A549 (cell line): ENCODE measurements at regions not wholly inside any gene's neighbourhood (a gene's known extent, or its start where the extent isn't known, plus 50 kb on each side); places are given as distances from the start of the nearest gene placed in this dataset.
"Not testable (repeated sequence)": the region's sequence is repeated elsewhere in the genome, so short reads cannot be mapped to it uniquely, and the experiment has no call there.

Source experiments
- ATAC-seq, 2 experiments: fragments of 200-7000 bp in 1 of 2; fragments of >200 bp in 1 of 2; cut with Nextera tagmentation in 1 of 2; cut with Tn5 transposase in 1 of 2; 3 replicates each; pipeline versions ENCODE4 v1.8.0 to v1.9.1; 2018 to 2020; ENCODE audit warnings: mild to moderate bottlenecking in 1 of 2, moderate library complexity in 1 of 2
- CTCF ChIA-PET: fragments of 300-600 bp; sonication (Branson Sonifier 250); formaldehyde crosslinking; extraction: SDS; loops from one replicate; lab custom pipeline; 2021; ENCODE audit warnings: antibody characterized with exemption, inconsistent platforms; lab: Yijun Ruan, JAX
- POLR2A ChIA-PET: fragments of 350-600 bp; formaldehyde crosslinking; extraction: SDS; loops from one replicate; lab custom pipeline; 2021; ENCODE audit warnings: antibody characterized with exemption, inconsistent platforms; lab: Yijun Ruan, JAX
- DNase-seq, 2 experiments: peaks; one replicate each; pipeline versions ENCODE4 v3.0.0 to v3.0.0-alpha.2; 2011 to 2016; ENCODE audit warnings: low read depth in 1 of 2, low spot score in 1 of 2
- FAIRE-seq: peaks from 2 replicates; lab custom pipeline; 2011; peaks lifted over from hg19 to GRCh38; lab: Jason Lieb, UNC
- H3K27ac ChIP-seq, 2 experiments: fragments of >200 bp; sonication (Bioruptor Twin); formaldehyde crosslinking; 3 replicates each; pipeline ENCODE4 v1.5.1; 2016 to 2017
- H3K4me1 ChIP-seq: fragments of >200 bp; sonication (Bioruptor Twin); formaldehyde crosslinking; 3 replicates; pipeline ENCODE4 v1.6.1; 2016
- H3K4me2 ChIP-seq: fragments of >200 bp; sonication (Bioruptor Twin); formaldehyde crosslinking; 3 replicates; pipeline ENCODE4 v1.6.1; 2016
- H3K4me3 ChIP-seq: fragments of >200 bp; sonication (Bioruptor Twin); formaldehyde crosslinking; 3 replicates; pipeline ENCODE4 v1.5.1; 2016
- H3K9me3 ChIP-seq: fragments of >200 bp; sonication (Bioruptor Twin); formaldehyde crosslinking; 3 replicates; pipeline ENCODE4 v1.6.1; 2016
- ATOH8 ChIP-seq: fragments of 250-450 bp; sonication (Bioruptor Pico); IDR thresholded peaks from 2 replicates; pipeline ENCODE4 v1.5.0; 2020; ENCODE audit warnings: low read depth, mild to moderate bottlenecking, moderate library complexity
- BCL3 ChIP-seq: fragments of >200 bp; sonication (Bioruptor Twin); formaldehyde crosslinking; IDR thresholded peaks from 3 replicates; pipeline ENCODE4 v1.6.1; 2016
- CHD2 ChIP-seq: fragments of 150-350 bp; IDR thresholded peaks from 2 replicates; pipeline ENCODE4 v1.6.1; 2014; ENCODE audit warnings: low read length; ENCODE audit not compliant: partially characterized antibody
- ELK1 ChIP-seq: fragments of 150-350 bp; IDR thresholded peaks from 2 replicates; pipeline ENCODE4 v1.6.1; 2014; ENCODE audit warnings: low read depth, mild to moderate bottlenecking, low read length
- FOXS1 ChIP-seq: fragments of 250-450 bp; sonication (Bioruptor Pico); IDR thresholded peaks from 2 replicates; pipeline ENCODE4 v1.5.0; 2020; ENCODE audit warnings: mild to moderate bottlenecking, moderate library complexity
- HDAC2 ChIP-seq: fragments of 200-600 bp; sonication (generic); IDR thresholded peaks from 2 replicates; pipeline ENCODE4 v1.6.1; 2016
- HOXB13 ChIP-seq: fragments of 250-450 bp; sonication (Bioruptor Pico); IDR thresholded peaks from 2 replicates; pipeline ENCODE4 v1.5.0; 2020; ENCODE audit warnings: low read depth, mild to moderate bottlenecking, moderate library complexity
- MYC ChIP-seq: IDR thresholded peaks from 2 replicates; pipeline ENCODE4 v1.6.1; 2012; ENCODE audit warnings: mild to moderate bottlenecking, inconsistent platforms, low read length, improper control_type of control experiment, borderline replicate concordance
- NFE2L2 ChIP-seq: fragments of 150-350 bp; conservative IDR thresholded peaks from 2 replicates; pipeline ENCODE4 v1.6.1; 2014; ENCODE audit warnings: low read length
- NR3C1 ChIP-seq: fragments of >200 bp; sonication (Bioruptor Twin); formaldehyde crosslinking; IDR thresholded peaks from 3 replicates; pipeline ENCODE4 v1.6.1; 2017
- PBX3 ChIP-seq: IDR thresholded peaks from 2 replicates; pipeline ENCODE4 v1.6.1; 2012
- POLR2A ChIP-seq: IDR thresholded peaks from 2 replicates; pipeline ENCODE4 v1.6.1; 2012; ENCODE audit warnings: mild to moderate bottlenecking, low read length
- RAD21 ChIP-seq, 2 experiments: fragments of >200 bp in 1 of 2; sonication (Bioruptor Twin) in 1 of 2; formaldehyde crosslinking in 1 of 2; IDR thresholded peaks in 1 of 2; conservative IDR thresholded peaks in 1 of 2; 2 replicates in 1 of 2; 3 replicates in 1 of 2; pipeline ENCODE4 v1.6.1; 2012 to 2018; ENCODE audit warnings: inconsistent platforms in 1 of 2
- RARB ChIP-seq: fragments of 250-450 bp; sonication (Bioruptor Pico); IDR thresholded peaks from 2 replicates; pipeline ENCODE4 v1.8.0; 2021; ENCODE audit warnings: mild to moderate bottlenecking, moderate library complexity
- TFCP2L1 ChIP-seq: fragments of 250-450 bp; sonication (Bioruptor Pico); IDR thresholded peaks from 2 replicates; pipeline ENCODE4 v1.5.0; 2021; ENCODE audit warnings: mild to moderate bottlenecking
- WGBS: methylation state at CpG from one replicate; pipeline ENCODE4 v1.1.6; 2017; ENCODE audit errors: missing lambda C conversion rate; 5-methylcytosine and 5-hydroxymethylcytosine counted together

- H3K9me3 ChIP-seq = no peaks in the 10 kb centered on the region
- no peak for DNase-seq
- H3K4me1 ChIP-seq = no peaks in the 10 kb centered on the region
- no peak overlapping the region for H3K4me3 ChIP-seq
- no peak overlapping the region for H3K4me2 ChIP-seq
- TF ChIP-seq RARB (CRISPR knock-in tag) = no peak
- no peak for FAIRE-seq
- ATAC-seq = no peak
- ChIA-PET CTCF (no interaction called here), POLR2A (no interaction called here)
- 2% methylated on average over 2 of the region's 2 CpGs for WGBS
- no peak overlapping the region for H3K27ac ChIP-seq
These were observed 669.0 kb downstream of the RWDD3 start for GRCh38 chr1:95903060-95903459.

- H3K27ac ChIP-seq = no peak overlapping the region
- WGBS = 0% methylated on average over 1 of the region's 1 CpG
- H3K4me2 ChIP-seq = no peak overlapping the region
- DNase-seq = no peak
- H3K9me3 ChIP-seq = no peaks in the 10 kb centered on the region
- ATAC-seq = no peak
- CTCF ChIA-PET = no interaction called here
- no peaks in the 10 kb centered on the region for H3K4me1 ChIP-seq
- no peak for TF ChIP-seq NFE2L2
- TF ChIP-seq FOXS1 (CRISPR knock-in tag) = no peak
- no peak for TF ChIP-seq ELK1
- TF ChIP-seq HDAC2 = no peak
- TF ChIP-seq ATOH8 (CRISPR knock-in tag) = no peak
- no peak for TF ChIP-seq POLR2A
- TF ChIP-seq HOXB13 (CRISPR knock-in tag) = no peak
- no peak for TF ChIP-seq BCL3
- TF ChIP-seq NR3C1 = no peak
- no peak for TF ChIP-seq RAD21 (conservative IDR thresholded peaks at IDR 0.05 in 1 of 2, IDR thresholded peaks at IDR 0.05 in 1 of 2)
- TF ChIP-seq, all 56 proteins: peak for 0
- no peak overlapping the region for H3K4me3 ChIP-seq
- POLR2A ChIA-PET = no interaction called here
- no peak for FAIRE-seq
These were observed 671.9 kb downstream of the RWDD3 start for GRCh38 chr1:95905818-95906395.

GRCh38 chr1:95911739-95912138 is 677.7 kb downstream of the RWDD3 start:
- ATAC-seq, H3K27ac ChIP-seq, H3K4me3 ChIP-seq, H3K4me2 ChIP-seq, H3K4me1 ChIP-seq, CTCF ChIA-PET, FAIRE-seq, DNase-seq, H3K9me3 ChIP-seq, POLR2A ChIA-PET: not testable (repeated sequence)
- 0% methylated on average over 3 of the region's 3 CpGs for WGBS

- H3K27ac ChIP-seq = no peak overlapping the region
- CTCF ChIA-PET = no interaction called here
- WGBS = 3% methylated on average over 1 of the region's 1 CpG
- no peaks in the 10 kb centered on the region for H3K4me1 ChIP-seq
- no peak overlapping the region for H3K4me2 ChIP-seq
- no peak for ATAC-seq
- no peak for FAIRE-seq
- H3K4me3 ChIP-seq = no peak overlapping the region
- no peaks in the 10 kb centered on the region for H3K9me3 ChIP-seq
- TF ChIP-seq PBX3 = no peak
- TF ChIP-seq TFCP2L1 (CRISPR knock-in tag) = no peak
- peak in 1 of 2 experiments; percentile 14; a peak in 1 of 5 replicates for TF ChIP-seq RAD21 (conservative IDR thresholded peaks at IDR 0.05 in 1 of 2, IDR thresholded peaks at IDR 0.05 in 1 of 2)
- no peak for TF ChIP-seq MYC
- no peak for TF ChIP-seq ELK1
- no peak for TF ChIP-seq CHD2
- POLR2A ChIA-PET = no interaction called here
- DNase-seq = no peak
These were observed 682.6 kb downstream of the RWDD3 start for GRCh38 chr1:95916616-95917015.
